ENCODE measurements at regions not wholly inside any gene's neighbourhood (a gene's known extent, or its start where the extent isn't known, plus 50 kb on each side); places are given as distances from the start of the nearest gene placed in this dataset.

DNA sequence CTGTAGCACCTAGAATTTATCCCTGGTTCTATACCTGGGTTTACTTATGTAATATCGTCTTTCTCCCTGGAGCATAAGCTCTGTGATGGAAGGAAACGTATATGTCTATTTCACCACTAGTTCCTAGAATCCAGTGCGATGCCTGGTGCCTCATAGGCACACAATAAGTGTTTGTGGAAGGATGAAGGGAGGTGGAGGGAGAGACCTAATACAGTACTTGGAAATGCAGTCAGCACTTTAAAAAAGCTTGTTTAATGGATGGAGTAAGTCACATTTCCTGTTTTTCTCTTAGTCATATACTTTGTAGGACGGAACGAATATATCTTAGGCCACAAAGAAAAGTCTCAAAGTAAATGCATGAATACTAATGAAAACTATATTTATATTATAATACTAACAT, 186.5 kb upstream of the HMGA2 start:
- no peak overlapping the region for H2AFZ ChIP-seq
- H3K4me3 ChIP-seq, result no peak overlapping the region
- peaks cover under 1% of the 10 kb centered on the region for H3K4me1 ChIP-seq (ENCODE audit: insufficient read depth)
- H3K27ac ChIP-seq, result no peak overlapping the region
- DNase-seq (ENCODE audit: low spot score), result no peak
- WGBS (ENCODE audit: low lambda C conversion rate, missing lambda C conversion rate), result 84% methylated on average over 5 of the region's 5 CpGs
- H3K36me3 ChIP-seq (replicated peaks; ENCODE audit: insufficient read depth, low read depth), result no peaks in the 10 kb centered on the region
- H3K9me2 ChIP-seq (replicated peaks; ENCODE audit: insufficient read depth), result no peaks in the 10 kb centered on the region
- no peak for TF ChIP-seq EZH2phosphoT487 (IDR thresholded peaks at IDR 0.05; ENCODE audit: low read depth, severe bottlenecking, unreplicated experiment)
- no peak for TF ChIP-seq EZH2 (IDR thresholded peaks at IDR 0.05; ENCODE audit: borderline replicate concordance)
- TF ChIP-seq, protein P1, sequence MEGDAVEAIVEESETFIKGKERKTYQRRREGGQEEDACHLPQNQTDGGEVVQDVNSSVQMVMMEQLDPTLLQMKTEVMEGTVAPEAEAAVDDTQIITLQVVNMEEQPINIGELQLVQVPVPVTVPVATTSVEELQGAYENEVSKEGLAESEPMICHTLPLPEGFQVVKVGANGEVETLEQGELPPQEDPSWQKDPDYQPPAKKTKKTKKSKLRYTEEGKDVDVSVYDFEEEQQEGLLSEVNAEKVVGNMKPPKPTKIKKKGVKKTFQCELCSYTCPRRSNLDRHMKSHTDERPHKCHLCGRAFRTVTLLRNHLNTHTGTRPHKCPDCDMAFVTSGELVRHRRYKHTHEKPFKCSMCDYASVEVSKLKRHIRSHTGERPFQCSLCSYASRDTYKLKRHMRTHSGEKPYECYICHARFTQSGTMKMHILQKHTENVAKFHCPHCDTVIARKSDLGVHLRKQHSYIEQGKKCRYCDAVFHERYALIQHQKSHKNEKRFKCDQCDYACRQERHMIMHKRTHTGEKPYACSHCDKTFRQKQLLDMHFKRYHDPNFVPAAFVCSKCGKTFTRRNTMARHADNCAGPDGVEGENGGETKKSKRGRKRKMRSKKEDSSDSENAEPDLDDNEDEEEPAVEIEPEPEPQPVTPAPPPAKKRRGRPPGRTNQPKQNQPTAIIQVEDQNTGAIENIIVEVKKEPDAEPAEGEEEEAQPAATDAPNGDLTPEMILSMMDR (IDR thresholded peaks at IDR 0.05; ENCODE audit: poor library complexity), result no peak
- H3K9me3 ChIP-seq (ENCODE audit: low read depth), result no peaks in the 10 kb centered on the region
- H3K4me2 ChIP-seq, result no peak overlapping the region
- H4K20me1 ChIP-seq (ENCODE audit: insufficient read depth, poor library complexity, severe bottlenecking), result no peaks in the 10 kb centered on the region
- no peaks in the 10 kb centered on the region for H3K79me2 ChIP-seq
- no peaks in the 10 kb centered on the region for H3K27me3 ChIP-seq

DNA sequence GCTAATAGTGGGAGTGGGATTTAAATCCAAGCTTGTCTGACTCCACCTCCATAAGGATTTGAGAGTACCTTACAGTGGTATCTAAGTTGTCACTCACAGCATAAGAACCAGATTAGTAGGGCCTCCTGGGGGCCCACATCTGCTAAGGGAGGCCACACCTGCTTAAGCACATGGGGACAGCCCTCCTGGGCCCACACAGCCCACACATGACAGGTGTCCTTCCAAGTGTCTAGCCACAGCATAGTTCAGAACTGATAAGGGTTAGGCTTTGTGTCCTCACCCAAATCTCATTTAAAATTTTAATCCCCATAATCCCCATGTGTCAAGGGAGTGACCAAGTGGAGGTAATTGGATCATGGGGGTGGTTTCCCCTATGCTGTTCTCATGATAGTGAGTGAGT, 186.0 kb upstream of the HMGA2 start:
- TF ChIP-seq, protein P1 (IDR thresholded peaks at IDR 0.05; ENCODE audit: poor library complexity), result no peak
- no peak for TF ChIP-seq EZH2phosphoT487 (IDR thresholded peaks at IDR 0.05; ENCODE audit: low read depth, severe bottlenecking, unreplicated experiment)
- no peaks in the 10 kb centered on the region for H3K79me2 ChIP-seq
- no peaks in the 10 kb centered on the region for H3K9me2 ChIP-seq (replicated peaks; ENCODE audit: insufficient read depth)
- H3K27me3 ChIP-seq, result no peaks in the 10 kb centered on the region
- no peaks in the 10 kb centered on the region for H3K4me1 ChIP-seq (ENCODE audit: insufficient read depth)
- H3K4me2 ChIP-seq, result no peak overlapping the region
- no peak overlapping the region for H3K27ac ChIP-seq
- H4K20me1 ChIP-seq (ENCODE audit: insufficient read depth, poor library complexity, severe bottlenecking), result no peaks in the 10 kb centered on the region
- no peaks in the 10 kb centered on the region for H3K9me3 ChIP-seq (ENCODE audit: low read depth)
- H3K36me3 ChIP-seq (replicated peaks; ENCODE audit: insufficient read depth, low read depth), result no peaks in the 10 kb centered on the region
- no peak overlapping the region for H2AFZ ChIP-seq
- no peak for DNase-seq (ENCODE audit: low spot score)
- H3K4me3 ChIP-seq, result no peak overlapping the region

DNA sequence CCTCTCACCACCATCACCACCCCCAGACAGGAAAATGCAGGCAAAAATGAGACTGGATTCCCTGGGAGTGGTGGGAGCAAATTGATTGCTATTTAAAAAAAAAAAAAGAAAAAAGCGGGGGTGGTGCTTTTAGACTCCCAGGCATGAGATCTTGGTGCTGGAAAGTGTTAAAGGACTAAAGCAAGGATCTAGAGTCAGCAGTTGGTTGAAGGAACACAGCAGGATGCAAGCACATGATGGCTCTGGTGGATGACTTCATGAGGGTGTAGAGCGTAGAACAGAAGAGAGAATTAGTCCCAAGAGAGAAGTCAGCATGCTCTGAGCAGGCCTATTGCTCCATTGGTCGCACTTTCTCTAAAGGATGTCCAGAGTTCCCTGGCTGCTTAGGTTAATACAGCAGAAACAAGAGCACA, 183.8 kb upstream of the HMGA2 start:
- TF ChIP-seq EZH2phosphoT487 (IDR thresholded peaks at IDR 0.05; ENCODE audit: low read depth, severe bottlenecking, unreplicated experiment) (no peak), EZH2 (IDR thresholded peaks at IDR 0.05; ENCODE audit: borderline replicate concordance) (no peak)
- TF ChIP-seq, protein P1 (IDR thresholded peaks at IDR 0.05; ENCODE audit: poor library complexity), result no peak
- H3K9me2 ChIP-seq (replicated peaks; ENCODE audit: insufficient read depth), result no peaks in the 10 kb centered on the region
- no peak overlapping the region for H3K4me3 ChIP-seq
- H3K79me2 ChIP-seq, result no peaks in the 10 kb centered on the region
- H3K27me3 ChIP-seq, result no peaks in the 10 kb centered on the region
- no peaks in the 10 kb centered on the region for H3K9me3 ChIP-seq (ENCODE audit: low read depth)
- peak overlapping the region; percentile 43 for H2AFZ ChIP-seq
- H3K36me3 ChIP-seq (replicated peaks; ENCODE audit: insufficient read depth, low read depth), result no peaks in the 10 kb centered on the region
- H3K4me2 ChIP-seq, result peak overlapping the region; percentile 9
- H3K4me1 ChIP-seq (ENCODE audit: insufficient read depth), result no peaks in the 10 kb centered on the region
- H3K27ac ChIP-seq, result peak overlapping the region; percentile 75
- no peaks in the 10 kb centered on the region for H4K20me1 ChIP-seq (ENCODE audit: insufficient read depth, poor library complexity, severe bottlenecking)
- 85% methylated on average over 3 of the region's 3 CpGs for WGBS (ENCODE audit: low lambda C conversion rate, missing lambda C conversion rate)
- no peak for DNase-seq (ENCODE audit: low spot score)

DNA sequence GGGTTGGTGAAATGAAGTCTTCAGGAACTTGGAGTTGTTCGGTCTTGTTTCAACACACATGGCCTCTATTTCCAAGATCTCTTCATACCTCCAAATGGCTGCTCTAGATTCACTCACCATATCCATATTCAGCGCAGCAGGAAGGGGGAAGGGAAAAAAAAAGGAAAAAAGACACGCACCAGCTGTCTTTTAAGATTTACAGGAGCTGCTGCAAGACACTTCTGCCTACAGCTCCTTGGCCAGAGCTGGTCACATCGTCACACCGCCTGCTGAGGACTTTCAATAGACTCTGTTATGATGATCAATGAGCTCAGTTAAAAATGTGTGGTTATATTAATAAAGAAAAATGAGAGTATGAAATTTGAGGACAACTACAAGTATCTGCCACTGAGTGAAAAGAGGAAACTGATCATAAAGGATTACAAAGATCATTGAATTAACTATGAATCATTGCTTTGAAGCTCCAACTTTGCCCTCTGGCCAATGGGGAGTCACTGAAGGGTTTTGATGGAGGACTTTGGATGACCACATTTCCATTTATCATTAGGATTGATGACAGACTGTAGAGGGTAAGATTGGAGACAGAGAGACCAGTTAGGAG, 182.1 kb upstream of the HMGA2 start:
- H3K4me1 ChIP-seq (ENCODE audit: insufficient read depth), result no peaks in the 10 kb centered on the region
- WGBS (ENCODE audit: low lambda C conversion rate, missing lambda C conversion rate), result 96% methylated on average over 5 of the region's 5 CpGs
- no peaks in the 10 kb centered on the region for H3K9me2 ChIP-seq (replicated peaks; ENCODE audit: insufficient read depth)
- no peaks in the 10 kb centered on the region for H4K20me1 ChIP-seq (ENCODE audit: insufficient read depth, poor library complexity, severe bottlenecking)
- H3K4me2 ChIP-seq, result no peak overlapping the region
- TF ChIP-seq, protein P1 (IDR thresholded peaks at IDR 0.05; ENCODE audit: poor library complexity), result no peak
- no peak for TF ChIP-seq EZH2phosphoT487 (IDR thresholded peaks at IDR 0.05; ENCODE audit: low read depth, severe bottlenecking, unreplicated experiment)
- TF ChIP-seq EZH2 (IDR thresholded peaks at IDR 0.05; ENCODE audit: borderline replicate concordance), result no peak
- H3K27me3 ChIP-seq, result no peaks in the 10 kb centered on the region
- no peak for DNase-seq (ENCODE audit: low spot score)
- no peak overlapping the region for H2AFZ ChIP-seq
- H3K9me3 ChIP-seq (ENCODE audit: low read depth), result no peaks in the 10 kb centered on the region
- no peaks in the 10 kb centered on the region for H3K79me2 ChIP-seq
- no peak overlapping the region for H3K27ac ChIP-seq
- H3K4me3 ChIP-seq, result no peak overlapping the region
- no peaks in the 10 kb centered on the region for H3K36me3 ChIP-seq (replicated peaks; ENCODE audit: insufficient read depth, low read depth)

Measured in hepatocyte (in vitro differentiated cells).